Liver (tissue), 8 donors: ENCODE measurements at regions not wholly inside any gene's neighbourhood (a gene's known extent, or its start where the extent isn't known, plus 50 kb on each side); places are given as distances from the start of the nearest gene placed in this dataset.

Experiments used
- DNase-seq: peaks from one replicate; pipeline ENCODE4 v3.0.0-alpha.2; 2017; ENCODE audit warnings: low spot score
- H3K27ac ChIP-seq, 2 donors: one replicate each; pipeline ENCODE4 v1.7.0; 2013; ENCODE audit warnings: inconsistent platforms in 2 of 2, low read length in 2 of 2, control low read depth in 1 of 2, low read depth in 1 of 2, mild to moderate bottlenecking in 1 of 2
- H3K27me3 ChIP-seq, 4 donors: one replicate each; pipeline versions ENCODE4 v1.6.1 to v1.7.0; 2013; ENCODE audit warnings: low read length in 3 of 4, inconsistent platforms in 1 of 4, mild to moderate bottlenecking in 1 of 4, moderate library complexity in 1 of 4; ENCODE audit not compliant: control insufficient read depth in 4 of 4, insufficient read depth in 4 of 4
- H3K36me3 ChIP-seq, 4 donors: one replicate each; pipeline versions ENCODE4 v1.6.1 to v1.7.0; 2013; ENCODE audit warnings: low read length in 3 of 4, mild to moderate bottlenecking in 3 of 4, low read depth in 1 of 4, moderate library complexity in 1 of 4; ENCODE audit not compliant: control insufficient read depth in 4 of 4, insufficient read depth in 3 of 4
- H3K4me1 ChIP-seq, 4 donors: one replicate each; pipeline versions ENCODE4 v1.6.1 to v1.7.0; 2013; ENCODE audit warnings: low read length in 3 of 4, mild to moderate bottlenecking in 3 of 4, moderate library complexity in 1 of 4; ENCODE audit not compliant: control insufficient read depth in 4 of 4, insufficient read depth in 4 of 4
- H3K4me3 ChIP-seq, 3 donors: one replicate each; pipeline versions ENCODE4 v1.6.1 to v1.7.0; 2013; ENCODE audit warnings: low read length in 3 of 3, control low read depth in 1 of 3, low read depth in 1 of 3, mild to moderate bottlenecking in 1 of 3
- H3K9ac ChIP-seq, 2 donors: one replicate each; pipeline ENCODE4 v1.7.0; 2013; ENCODE audit warnings: low read length in 2 of 2, mild to moderate bottlenecking in 2 of 2, moderate library complexity in 2 of 2, control low read depth in 1 of 2, low read depth in 1 of 2
- H3K9me3 ChIP-seq, 4 donors: one replicate each; pipeline versions ENCODE4 v1.6.1 to v1.7.0; 2013; ENCODE audit warnings: low read length in 3 of 4; ENCODE audit not compliant: control insufficient read depth in 4 of 4
- EGR1 ChIP-seq, 2 donors: IDR thresholded peaks; 2 replicates each; pipeline ENCODE4 v1.6.1; 2016 to 2018; ENCODE audit warnings: antibody characterized with exemption in 2 of 2, low read depth in 2 of 2
- FOXA1 ChIP-seq: IDR thresholded peaks from 2 replicates; pipeline ENCODE4 v1.6.1; 2016; ENCODE audit warnings: antibody characterized with exemption
- GABPA ChIP-seq, 2 donors: IDR thresholded peaks in 1 of 2; conservative IDR thresholded peaks in 1 of 2; 2 replicates each; pipeline ENCODE4 v1.6.1; 2016; ENCODE audit warnings: antibody characterized with exemption in 2 of 2, mild to moderate bottlenecking in 1 of 2, moderate library complexity in 1 of 2
- HNF4G ChIP-seq: IDR thresholded peaks from 2 replicates; pipeline ENCODE4 v1.6.1; 2016; ENCODE audit warnings: antibody characterized with exemption
- NR2F2 ChIP-seq: IDR thresholded peaks from 2 replicates; pipeline ENCODE4 v1.6.1; 2016; ENCODE audit warnings: antibody characterized with exemption
- RAD21 ChIP-seq, 2 donors: IDR thresholded peaks; 2 replicates each; pipeline ENCODE4 v1.6.1; 2016; ENCODE audit warnings: antibody characterized with exemption in 2 of 2, mild to moderate bottlenecking in 2 of 2
- TAF1 ChIP-seq: conservative IDR thresholded peaks from 2 replicates; pipeline ENCODE4 v1.6.1; 2016; ENCODE audit warnings: antibody characterized with exemption, mild to moderate bottlenecking
- YY1 ChIP-seq: IDR thresholded peaks from 2 replicates; pipeline ENCODE4 v1.6.1; 2016; ENCODE audit warnings: antibody characterized with exemption, mild to moderate bottlenecking
- WGBS: extraction: QIAGEN DNeasy Blood & Tissue Kit; methylation state at CpG from one replicate; pipeline ENCODE4 v1.1.7; 2013; 5-methylcytosine and 5-hydroxymethylcytosine counted together
- TF ChIP-seq, protein P1 (sequence below): IDR thresholded peaks from 2 replicates; pipeline ENCODE4 v1.6.1; 2016; ENCODE audit warnings: antibody characterized with exemption
- TF ChIP-seq, protein P2 (sequence below): fragments of 150-350 bp; IDR thresholded peaks from 2 replicates; pipeline ENCODE4 v1.5.1; 2017; ENCODE audit warnings: improper control_type of control experiment, low read depth, low read length; ENCODE audit not compliant: missing input control
- TF ChIP-seq, protein P3 (sequence below): IDR thresholded peaks from 2 replicates; pipeline ENCODE4 v1.6.1; 2016; ENCODE audit warnings: antibody characterized with exemption
- TF ChIP-seq, protein P4 (sequence below): IDR thresholded peaks from 2 replicates; pipeline ENCODE4 v1.6.1; 2016; ENCODE audit warnings: antibody characterized with exemption
- donor health status: healthy.
- donor health status: healthy.
- donor health status: healthy.
- donor health status: healthy.
- donor health status: healthy.

DNA sequence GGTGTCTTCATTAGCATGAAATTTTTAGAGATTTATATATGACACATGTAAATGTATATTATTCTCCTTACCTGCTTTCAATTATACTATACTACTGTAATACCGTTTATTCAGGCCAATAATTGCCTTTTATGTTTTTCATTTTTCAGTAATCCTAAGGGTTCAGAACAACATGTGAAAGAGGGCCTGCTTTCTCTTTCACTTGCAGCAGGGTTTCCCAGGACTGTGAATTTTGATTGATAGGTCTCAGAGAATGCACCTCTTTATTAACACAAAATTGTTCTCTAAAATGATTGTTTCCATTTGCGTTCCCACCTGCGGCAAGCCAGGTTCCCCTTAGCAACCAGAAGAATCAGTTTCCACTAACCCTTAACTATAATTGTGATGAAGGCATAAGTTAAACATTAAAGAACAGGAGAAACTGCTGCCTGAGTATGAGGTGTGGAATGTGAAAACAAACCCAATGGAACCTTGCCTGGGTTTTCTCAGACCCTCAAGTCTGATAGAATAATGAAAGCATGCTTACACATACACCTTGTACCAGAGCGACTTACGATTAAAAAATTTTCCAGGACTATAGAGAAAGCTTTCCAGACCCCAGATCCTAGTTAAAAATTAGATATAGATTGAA lies 1591.2 kb upstream of the LRRTM1 start:
- DNase-seq = no peak
- Histone ChIP-seq H3K4me1 (no peaks in the 10 kb centered on the region), H3K9ac (no peak overlapping the region), H3K4me3 (no peak overlapping the region), H3K27ac (no peak overlapping the region), H3K27me3 (no peaks in the 10 kb centered on the region), H3K36me3 (no peaks in the 10 kb centered on the region), H3K9me3 (no peaks in the 10 kb centered on the region)
- WGBS = 79% methylated on average over 5 of the region's 5 CpGs
- TF ChIP-seq, protein P1, sequence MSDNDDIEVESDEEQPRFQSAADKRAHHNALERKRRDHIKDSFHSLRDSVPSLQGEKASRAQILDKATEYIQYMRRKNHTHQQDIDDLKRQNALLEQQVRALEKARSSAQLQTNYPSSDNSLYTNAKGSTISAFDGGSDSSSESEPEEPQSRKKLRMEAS = no peak
- TF ChIP-seq FOXA1 (no peak), YY1 (no peak), GABPA (IDR thresholded peaks at IDR 0.05 in 1 of 2, conservative IDR thresholded peaks at IDR 0.05 in 1 of 2) (no peak), EGR1 (IDR thresholded peaks at IDR 0.05; ENCODE audit: low read depth in 2 of 2) (no peak), RAD21 (IDR thresholded peaks at IDR 0.05) (no peak), TAF1 (no peak), NR2F2 (no peak), HNF4G (no peak)
- TF ChIP-seq, protein P2, sequence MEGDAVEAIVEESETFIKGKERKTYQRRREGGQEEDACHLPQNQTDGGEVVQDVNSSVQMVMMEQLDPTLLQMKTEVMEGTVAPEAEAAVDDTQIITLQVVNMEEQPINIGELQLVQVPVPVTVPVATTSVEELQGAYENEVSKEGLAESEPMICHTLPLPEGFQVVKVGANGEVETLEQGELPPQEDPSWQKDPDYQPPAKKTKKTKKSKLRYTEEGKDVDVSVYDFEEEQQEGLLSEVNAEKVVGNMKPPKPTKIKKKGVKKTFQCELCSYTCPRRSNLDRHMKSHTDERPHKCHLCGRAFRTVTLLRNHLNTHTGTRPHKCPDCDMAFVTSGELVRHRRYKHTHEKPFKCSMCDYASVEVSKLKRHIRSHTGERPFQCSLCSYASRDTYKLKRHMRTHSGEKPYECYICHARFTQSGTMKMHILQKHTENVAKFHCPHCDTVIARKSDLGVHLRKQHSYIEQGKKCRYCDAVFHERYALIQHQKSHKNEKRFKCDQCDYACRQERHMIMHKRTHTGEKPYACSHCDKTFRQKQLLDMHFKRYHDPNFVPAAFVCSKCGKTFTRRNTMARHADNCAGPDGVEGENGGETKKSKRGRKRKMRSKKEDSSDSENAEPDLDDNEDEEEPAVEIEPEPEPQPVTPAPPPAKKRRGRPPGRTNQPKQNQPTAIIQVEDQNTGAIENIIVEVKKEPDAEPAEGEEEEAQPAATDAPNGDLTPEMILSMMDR = no peak
- TF ChIP-seq, protein P3, sequence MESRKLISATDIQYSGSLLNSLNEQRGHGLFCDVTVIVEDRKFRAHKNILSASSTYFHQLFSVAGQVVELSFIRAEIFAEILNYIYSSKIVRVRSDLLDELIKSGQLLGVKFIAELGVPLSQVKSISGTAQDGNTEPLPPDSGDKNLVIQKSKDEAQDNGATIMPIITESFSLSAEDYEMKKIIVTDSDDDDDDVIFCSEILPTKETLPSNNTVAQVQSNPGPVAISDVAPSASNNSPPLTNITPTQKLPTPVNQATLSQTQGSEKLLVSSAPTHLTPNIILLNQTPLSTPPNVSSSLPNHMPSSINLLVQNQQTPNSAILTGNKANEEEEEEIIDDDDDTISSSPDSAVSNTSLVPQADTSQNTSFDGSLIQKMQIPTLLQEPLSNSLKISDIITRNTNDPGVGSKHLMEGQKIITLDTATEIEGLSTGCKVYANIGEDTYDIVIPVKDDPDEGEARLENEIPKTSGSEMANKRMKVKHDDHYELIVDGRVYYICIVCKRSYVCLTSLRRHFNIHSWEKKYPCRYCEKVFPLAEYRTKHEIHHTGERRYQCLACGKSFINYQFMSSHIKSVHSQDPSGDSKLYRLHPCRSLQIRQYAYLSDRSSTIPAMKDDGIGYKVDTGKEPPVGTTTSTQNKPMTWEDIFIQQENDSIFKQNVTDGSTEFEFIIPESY = no peak
- TF ChIP-seq, protein P4, sequence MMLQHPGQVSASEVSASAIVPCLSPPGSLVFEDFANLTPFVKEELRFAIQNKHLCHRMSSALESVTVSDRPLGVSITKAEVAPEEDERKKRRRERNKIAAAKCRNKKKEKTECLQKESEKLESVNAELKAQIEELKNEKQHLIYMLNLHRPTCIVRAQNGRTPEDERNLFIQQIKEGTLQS = no peak

DNA sequence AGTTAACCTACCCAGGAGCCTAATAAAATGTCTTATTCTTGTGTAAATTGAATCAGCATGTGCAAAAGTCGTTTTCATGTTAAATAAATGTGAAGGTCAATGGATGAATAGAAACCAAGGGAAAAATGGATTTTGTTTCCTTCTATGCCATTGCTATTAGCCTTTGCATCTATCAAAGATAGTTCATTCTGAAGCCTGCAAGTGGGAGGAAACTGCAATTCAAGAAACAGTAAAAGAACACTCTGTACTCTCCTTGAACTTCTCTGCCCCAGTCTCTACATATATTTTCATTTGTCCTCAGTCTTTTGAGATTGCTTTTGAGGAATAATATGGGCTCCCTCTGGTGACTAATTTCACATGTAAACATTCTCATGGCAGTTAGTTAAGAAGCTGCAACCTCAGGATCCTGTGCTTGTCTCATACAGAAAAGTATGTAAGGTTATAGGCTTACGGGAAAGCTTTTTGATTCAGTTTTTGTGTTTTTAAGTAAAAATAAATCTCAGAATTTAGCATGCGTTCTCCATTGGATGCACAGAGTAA lies 1590.0 kb upstream of the LRRTM1 start:
- no peak for DNase-seq
- Histone ChIP-seq H3K36me3 (no peaks in the 10 kb centered on the region), H3K9ac (no peak overlapping the region), H3K4me3 (no peak overlapping the region), H3K4me1 (no peaks in the 10 kb centered on the region), H3K27ac (no peak overlapping the region), H3K9me3 (no peaks in the 10 kb centered on the region), H3K27me3 (no peaks in the 10 kb centered on the region)
- TF ChIP-seq, protein P2 = no peak
- 61% methylated on average over 3 of the region's 3 CpGs for WGBS
